ENCODE measurements at regions not wholly inside any gene's neighbourhood (a gene's known extent, or its start where the extent isn't known, plus 50 kb on each side); places are given as distances from the start of the nearest gene placed in this dataset.

DNA sequence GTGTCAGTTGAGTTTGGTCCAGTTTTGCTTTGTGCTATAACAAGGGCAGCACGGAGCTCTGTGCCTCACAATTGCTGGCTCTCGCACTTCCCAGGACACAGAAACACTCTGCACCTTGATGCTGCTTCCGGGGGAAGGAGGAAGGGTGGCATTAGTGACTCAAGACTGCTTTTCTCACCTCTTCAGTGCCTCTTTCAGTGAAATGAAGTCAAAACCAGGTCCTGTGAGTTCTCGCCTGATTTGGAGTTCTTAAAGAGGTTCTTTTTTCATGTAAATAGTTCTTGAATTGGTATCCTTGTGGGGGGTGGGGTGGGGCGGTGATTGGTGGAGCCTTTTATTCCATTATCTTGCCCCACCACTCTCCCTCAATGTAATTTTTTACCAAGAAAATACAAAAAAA lies 91.5 kb upstream of the MYT1L start:
- no peak for DNase-seq
- no peaks in the 10 kb centered on the region for H3K36me3 ChIP-seq
- H3K9me3 ChIP-seq: no peaks in the 10 kb centered on the region
- WGBS, 2 donors: 57 to 59% methylated on average over 3 to 5 of the region's 5 CpGs
- H3K27ac ChIP-seq: no peak overlapping the region
- H3K4me1 ChIP-seq: no peaks in the 10 kb centered on the region
- no peak overlapping the region for H3K4me3 ChIP-seq
- intact Hi-C loops (cut with DNase I): no loop called here
- no peaks in the 10 kb centered on the region for H3K27me3 ChIP-seq
- TF ChIP-seq POLR2A (IDR thresholded peaks at IDR 0.05): no peak
- TF ChIP-seq, protein P1, sequence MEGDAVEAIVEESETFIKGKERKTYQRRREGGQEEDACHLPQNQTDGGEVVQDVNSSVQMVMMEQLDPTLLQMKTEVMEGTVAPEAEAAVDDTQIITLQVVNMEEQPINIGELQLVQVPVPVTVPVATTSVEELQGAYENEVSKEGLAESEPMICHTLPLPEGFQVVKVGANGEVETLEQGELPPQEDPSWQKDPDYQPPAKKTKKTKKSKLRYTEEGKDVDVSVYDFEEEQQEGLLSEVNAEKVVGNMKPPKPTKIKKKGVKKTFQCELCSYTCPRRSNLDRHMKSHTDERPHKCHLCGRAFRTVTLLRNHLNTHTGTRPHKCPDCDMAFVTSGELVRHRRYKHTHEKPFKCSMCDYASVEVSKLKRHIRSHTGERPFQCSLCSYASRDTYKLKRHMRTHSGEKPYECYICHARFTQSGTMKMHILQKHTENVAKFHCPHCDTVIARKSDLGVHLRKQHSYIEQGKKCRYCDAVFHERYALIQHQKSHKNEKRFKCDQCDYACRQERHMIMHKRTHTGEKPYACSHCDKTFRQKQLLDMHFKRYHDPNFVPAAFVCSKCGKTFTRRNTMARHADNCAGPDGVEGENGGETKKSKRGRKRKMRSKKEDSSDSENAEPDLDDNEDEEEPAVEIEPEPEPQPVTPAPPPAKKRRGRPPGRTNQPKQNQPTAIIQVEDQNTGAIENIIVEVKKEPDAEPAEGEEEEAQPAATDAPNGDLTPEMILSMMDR (IDR thresholded peaks at IDR 0.05): no peak

DNA sequence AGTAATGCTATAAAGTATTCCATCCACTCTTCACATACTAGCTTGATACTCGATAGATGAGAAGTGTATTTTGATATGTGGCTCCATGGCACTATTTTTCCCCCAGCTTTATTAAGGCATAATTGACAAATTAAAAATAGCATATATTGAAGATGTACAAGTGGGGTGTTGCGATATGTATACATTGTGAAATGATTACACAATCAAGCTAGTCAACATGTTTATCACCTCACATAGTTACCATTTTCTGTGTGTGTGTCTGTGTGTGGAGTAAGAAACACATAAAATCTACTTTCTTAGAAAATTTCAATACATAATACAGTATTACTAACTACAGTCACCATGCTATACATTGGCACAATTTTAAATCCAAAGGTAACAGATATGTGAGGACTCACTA lies 82.5 kb upstream of the MYT1L start:
- no peak for DNase-seq
- H3K9me3 ChIP-seq: no peaks in the 10 kb centered on the region
- no peak overlapping the region for H3K27ac ChIP-seq
- H3K36me3 ChIP-seq: no peaks in the 10 kb centered on the region
- H3K27me3 ChIP-seq: no peaks in the 10 kb centered on the region
- H3K4me3 ChIP-seq: no peak overlapping the region
- TF ChIP-seq, protein P1 (IDR thresholded peaks at IDR 0.05): no peak
- no peak for TF ChIP-seq POLR2A (IDR thresholded peaks at IDR 0.05)
- H3K4me1 ChIP-seq: no peaks in the 10 kb centered on the region
- 90 to 98% methylated on average over 2 of the region's 2 CpGs for WGBS, 2 donors
- intact Hi-C loops (cut with DNase I): no loop called here

DNA sequence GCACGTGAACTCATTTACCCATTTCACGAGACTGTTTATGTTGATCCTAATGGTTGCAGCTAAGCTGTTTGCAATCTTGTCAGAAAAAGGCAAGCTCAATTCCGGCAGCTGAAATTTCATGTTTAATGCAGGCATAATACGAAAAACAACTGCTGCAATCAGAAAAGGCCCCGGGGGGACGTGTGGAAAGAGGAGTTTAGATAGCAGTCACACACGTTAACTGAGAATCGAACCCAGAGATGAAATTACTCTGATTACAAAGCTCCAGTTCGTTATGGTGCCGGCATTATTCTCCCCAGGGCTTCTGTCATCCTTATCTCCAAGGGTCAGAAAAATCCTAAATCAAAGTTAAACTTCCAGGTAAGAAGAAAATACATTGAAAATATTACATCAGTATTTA lies 79.9 kb upstream of the MYT1L start:
- TF ChIP-seq, protein P1 (IDR thresholded peaks at IDR 0.05): no peak
- TF ChIP-seq POLR2A (IDR thresholded peaks at IDR 0.05): no peak
- Histone ChIP-seq H3K27me3 (no peaks in the 10 kb centered on the region), H3K36me3 (no peaks in the 10 kb centered on the region), H3K9me3 (no peaks in the 10 kb centered on the region), H3K27ac (no peak overlapping the region), H3K4me1 (no peaks in the 10 kb centered on the region), H3K4me3 (no peak overlapping the region)
- WGBS, 2 donors: 57 to 62% methylated on average over 10 of the region's 10 CpGs
- no peak for DNase-seq
- intact Hi-C loops (cut with DNase I): no loop called here

DNA sequence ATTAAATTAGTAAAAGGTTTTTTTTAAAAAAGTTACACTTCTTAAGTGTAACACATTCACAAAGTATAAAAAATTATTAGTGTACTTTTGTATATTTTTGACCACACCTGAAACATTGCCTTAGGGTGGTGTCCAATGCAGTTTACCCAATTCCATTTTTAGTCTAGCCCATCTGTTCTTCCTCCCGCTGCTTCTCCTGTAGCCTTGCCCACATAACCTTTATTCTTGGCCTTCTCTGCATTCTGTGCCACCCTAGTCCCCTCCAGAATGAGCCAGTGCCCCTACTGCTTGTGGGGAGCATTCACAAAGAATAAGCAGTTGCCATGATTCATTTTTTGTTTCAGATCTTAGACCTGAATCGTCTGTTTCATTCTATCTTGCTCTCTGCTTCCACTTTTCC lies 78.4 kb upstream of the MYT1L start:
- Histone ChIP-seq H3K4me1 (no peaks in the 10 kb centered on the region), H3K4me3 (no peak overlapping the region), H3K27ac (no peak overlapping the region), H3K36me3 (no peaks in the 10 kb centered on the region), H3K9me3 (no peaks in the 10 kb centered on the region), H3K27me3 (no peaks in the 10 kb centered on the region)
- intact Hi-C loops (cut with DNase I): no loop called here
- DNase-seq: no peak
- TF ChIP-seq, protein P1 (IDR thresholded peaks at IDR 0.05): no peak
- no peak for TF ChIP-seq POLR2A (IDR thresholded peaks at IDR 0.05)
- WGBS, 2 donors: 60 to 64% methylated on average over 2 of the region's 2 CpGs

DNA sequence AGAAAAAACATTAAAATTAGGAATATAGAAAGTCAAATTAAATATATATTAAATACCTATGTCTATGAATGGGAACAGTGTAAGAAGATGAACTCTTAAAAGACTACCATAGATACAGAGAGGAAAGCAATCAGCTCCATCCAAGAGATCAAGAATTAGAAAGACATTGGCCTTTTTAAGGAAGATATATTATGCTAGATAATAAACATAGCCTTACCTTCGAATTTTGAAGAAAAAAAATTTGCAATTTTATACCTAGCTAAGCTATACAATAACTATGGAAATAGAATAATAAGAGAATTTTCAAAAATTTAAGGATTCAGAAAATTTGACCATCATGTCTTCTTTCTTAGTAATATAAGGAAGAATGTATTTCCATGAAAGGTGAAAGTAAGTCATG lies 74.7 kb upstream of the MYT1L start:
- no peak for DNase-seq
- Histone ChIP-seq H3K9me3 (no peaks in the 10 kb centered on the region), H3K36me3 (no peaks in the 10 kb centered on the region), H3K27ac (no peak overlapping the region), H3K4me3 (no peak overlapping the region), H3K27me3 (no peaks in the 10 kb centered on the region), H3K4me1 (no peaks in the 10 kb centered on the region)
- intact Hi-C loops (cut with DNase I): no loop called here
- WGBS, 2 donors: 43 to 51% methylated on average over 1 of the region's 1 CpG
- no peak for TF ChIP-seq POLR2A (IDR thresholded peaks at IDR 0.05)
- TF ChIP-seq, protein P1 (IDR thresholded peaks at IDR 0.05): no peak
